Activated CD4-positive, alpha-beta T cell treated with anti-CD3 and anti-CD28 coated beads, Interleukin-2, amount 50 U/mL, for 48 hours (primary cell): ENCODE measurements at regions not wholly inside any gene's neighbourhood (a gene's known extent, or its start where the extent isn't known, plus 50 kb on each side); places are given as distances from the start of the nearest gene placed in this dataset.

Experiments
- DNase-seq, 2 experiments: peaks; one replicate each; pipeline ENCODE4 v3.0.0-alpha.2; 2020

DNA sequence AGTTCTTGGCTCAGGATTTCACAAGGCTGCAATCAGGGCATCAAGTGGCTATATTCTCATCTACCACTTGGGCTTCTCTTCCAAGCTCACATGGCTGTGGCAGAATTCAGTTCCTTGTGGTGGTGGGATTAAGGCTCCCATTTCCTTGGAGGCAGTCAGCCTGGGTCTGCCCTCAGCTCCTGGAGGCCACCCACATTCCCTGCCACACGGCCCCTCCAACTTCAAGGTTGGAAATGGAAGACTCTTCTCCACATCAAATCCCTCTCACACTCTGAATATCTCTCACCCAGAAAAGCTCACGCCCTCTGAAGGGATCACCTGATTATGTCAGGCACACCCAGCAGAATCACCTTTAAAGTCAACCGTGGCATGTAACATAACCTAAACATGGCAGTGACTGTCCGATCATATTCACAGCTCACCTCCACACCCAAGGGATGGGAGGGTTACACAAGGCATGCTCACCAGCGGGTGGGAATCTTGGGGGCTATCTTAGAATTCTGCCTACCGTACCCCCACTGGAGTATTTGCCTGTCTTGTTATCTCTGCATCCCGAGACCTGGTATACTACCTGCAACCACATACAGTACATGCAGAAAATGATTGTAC, 256.2 kb upstream of the KLHL29 start:
- no peak for DNase-seq

DNA sequence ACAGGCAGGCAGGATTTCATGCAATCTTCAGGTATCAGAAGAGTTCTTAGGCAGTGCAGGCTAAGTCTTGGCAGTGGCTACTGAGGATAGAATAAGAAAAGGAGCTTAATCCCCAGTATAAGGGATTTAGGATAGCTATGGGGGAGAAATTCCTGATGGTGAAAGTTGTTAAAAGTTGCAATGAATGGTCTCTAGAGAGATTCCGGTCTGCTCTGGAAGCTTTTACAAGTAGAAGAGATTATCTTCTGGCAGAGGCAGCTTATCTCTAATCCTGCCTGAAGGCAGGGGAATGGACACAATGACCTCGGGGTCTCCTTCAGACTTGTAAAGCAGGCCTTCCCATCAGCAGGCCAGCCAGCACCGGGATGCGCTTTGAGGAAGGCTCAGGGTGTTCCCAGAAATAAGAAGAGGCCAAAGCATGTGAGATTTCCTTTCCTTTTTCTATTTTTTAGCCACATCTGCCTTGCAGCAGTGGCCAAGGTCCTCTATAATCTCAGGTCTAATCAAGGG, 253.9 kb upstream of the KLHL29 start:
- no peak for DNase-seq

DNA sequence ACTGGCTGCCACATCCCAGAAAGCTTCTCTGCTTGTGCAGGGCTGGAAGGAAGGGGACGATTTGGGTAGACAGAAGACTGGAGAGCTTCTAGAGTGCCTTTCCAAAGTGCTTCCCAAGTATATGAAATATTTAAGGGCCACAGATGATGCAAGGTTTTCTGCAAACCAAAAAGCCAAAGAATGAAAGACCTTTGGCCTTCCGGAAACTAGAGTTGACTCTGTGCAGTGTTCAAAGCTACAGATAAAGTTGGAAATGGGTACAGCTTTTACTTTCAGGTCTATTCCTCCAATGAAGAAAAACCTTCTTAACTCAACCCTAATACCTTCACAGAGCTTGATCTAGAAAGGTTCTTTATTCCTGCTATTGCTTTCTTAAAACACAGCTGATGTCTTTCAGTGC, 253.0 kb upstream of the KLHL29 start:
- DNase-seq: no peak

GRCh38 chr2:23132823-23133595, 252.0 kb upstream of the KLHL29 start:
- no peak for DNase-seq

DNA sequence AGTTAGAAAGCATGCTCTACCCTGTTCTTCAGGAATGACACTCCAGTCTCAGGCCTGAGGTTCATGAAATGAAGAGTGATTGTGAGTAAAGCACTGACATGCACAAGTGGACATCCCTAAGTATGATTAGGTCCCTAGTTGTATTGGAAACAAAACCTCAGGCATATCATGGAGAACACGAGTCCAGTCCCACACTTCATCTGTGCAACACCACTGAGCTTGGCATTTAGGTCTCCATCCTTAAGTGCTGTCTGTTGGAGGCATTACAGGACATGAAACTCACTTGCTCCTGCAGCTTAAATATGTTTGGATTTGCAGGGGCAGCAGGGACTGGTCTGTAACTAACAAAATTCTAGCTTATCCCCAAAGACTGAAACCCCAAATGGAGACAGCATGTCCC, 250.3 kb upstream of the KLHL29 start:
- no peak for DNase-seq

- no peak for DNase-seq
Observed at GRCh38 chr2:23135481-23136100, 249.4 kb upstream of the KLHL29 start.

DNA sequence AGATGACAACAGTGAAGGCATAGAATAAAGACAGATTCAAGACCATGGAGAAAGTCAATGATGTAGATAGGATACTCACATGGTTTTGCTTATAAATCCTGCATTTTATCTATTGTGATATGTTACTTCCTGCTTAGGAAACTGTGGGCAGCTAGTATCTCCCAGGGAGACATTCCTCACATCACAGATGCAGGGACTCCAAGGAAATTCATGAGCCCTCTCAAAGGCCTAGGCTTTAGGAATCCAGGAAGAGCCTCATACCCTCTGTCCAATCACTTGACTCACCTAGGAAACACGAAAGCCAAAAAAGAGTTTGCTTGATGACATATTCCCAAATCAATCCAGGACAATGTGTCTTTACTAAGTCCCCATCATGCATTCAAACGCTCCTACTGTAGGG, 247.8 kb upstream of the KLHL29 start:
- DNase-seq: no peak

- DNase-seq: no peak
Observed at GRCh38 chr2:23138701-23139100, 246.3 kb upstream of the KLHL29 start.

- DNase-seq: no peak
Observed at GRCh38 chr2:23145460-23145859, 239.5 kb upstream of the KLHL29 start.

DNA sequence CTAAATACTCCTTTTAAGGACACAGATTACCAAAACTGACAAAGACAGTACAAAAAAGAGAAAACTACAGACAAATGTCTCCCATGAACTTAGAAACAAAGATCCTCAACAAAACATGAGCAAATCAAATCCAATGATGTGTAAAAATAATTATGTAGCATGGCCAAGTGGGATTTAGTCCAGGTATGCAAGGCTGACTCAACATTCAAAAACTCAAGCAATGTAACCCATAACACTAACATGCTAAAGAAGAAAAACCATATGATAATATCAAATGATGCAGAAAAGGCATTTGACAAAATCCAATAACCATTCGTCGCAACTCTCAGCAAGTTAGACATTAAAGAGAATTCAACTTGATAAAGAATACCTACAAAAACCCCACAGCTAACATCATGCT, 239.0 kb upstream of the KLHL29 start:
- DNase-seq: no peak

- DNase-seq: no peak
Observed at GRCh38 chr2:23148342-23148741, 236.6 kb upstream of the KLHL29 start.

- DNase-seq: no peak
Observed at GRCh38 chr2:23149777-23150176, 235.2 kb upstream of the KLHL29 start.

GRCh38 chr2:23153484-23153883, 231.5 kb upstream of the KLHL29 start:
- DNase-seq: no peak

DNA sequence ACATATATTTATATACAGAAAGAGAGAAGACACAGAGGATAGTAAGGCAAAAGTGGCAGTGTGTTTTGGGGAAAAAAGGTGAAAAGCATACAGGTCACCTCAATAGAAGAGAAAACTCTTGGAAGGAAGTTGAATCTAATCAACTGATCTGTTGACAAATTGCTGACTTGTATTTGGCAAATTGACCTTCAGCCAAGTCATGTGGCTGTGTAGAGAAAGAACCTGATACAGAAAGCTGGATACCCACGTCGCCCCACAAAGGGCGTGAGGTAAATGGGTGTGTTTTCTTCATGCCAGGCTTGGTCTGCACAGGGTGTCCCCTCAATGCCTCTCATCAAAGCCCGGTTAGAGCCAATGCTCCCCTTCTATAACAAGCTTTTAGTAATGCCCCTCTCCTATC, 230.0 kb upstream of the KLHL29 start:
- DNase-seq: no peak

DNA sequence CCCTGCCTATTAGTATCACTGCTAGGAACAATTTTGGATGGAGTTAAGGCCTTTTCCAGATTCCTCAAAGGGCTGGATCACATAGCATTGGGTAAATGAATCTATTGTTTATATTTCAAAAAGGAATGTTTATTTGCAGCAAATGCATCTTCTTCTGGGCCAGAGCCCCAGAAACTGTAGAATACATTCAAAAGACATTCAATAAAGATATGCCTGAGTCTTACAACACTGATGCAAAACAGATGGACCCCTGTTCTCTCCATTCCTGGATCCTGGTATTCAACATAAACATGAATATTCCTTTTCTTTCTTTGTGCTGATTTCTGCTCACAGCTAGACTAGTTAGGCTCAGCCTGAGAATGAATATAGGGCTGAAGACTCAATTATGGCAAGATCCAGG, 227.2 kb upstream of the KLHL29 start:
- DNase-seq: no peak

GRCh38 chr2:23158306-23158705, 226.7 kb upstream of the KLHL29 start:
- no peak for DNase-seq

GRCh38 chr2:23159746-23160405, 225.1 kb upstream of the KLHL29 start:
- DNase-seq: no peak

DNA sequence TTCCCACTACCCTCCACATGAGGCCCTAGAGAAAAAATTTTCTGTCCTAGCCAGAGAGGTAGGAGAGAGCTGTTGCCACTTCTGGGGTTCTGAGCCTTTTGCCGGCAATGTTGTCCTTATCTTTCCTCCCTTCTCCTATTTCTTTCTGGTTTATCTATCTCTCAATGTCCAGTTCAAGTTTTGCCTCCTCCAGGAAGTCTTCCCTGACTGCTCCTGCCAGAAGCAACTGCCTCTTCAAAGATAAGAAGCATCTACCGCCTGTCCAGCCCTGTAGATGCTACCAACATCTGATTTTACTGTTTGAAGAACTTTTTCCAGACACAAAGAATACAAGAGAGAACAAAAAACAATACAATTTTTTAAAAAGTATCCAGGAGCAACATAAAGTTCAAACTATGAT, 220.8 kb upstream of the KLHL29 start:
- no peak for DNase-seq

DNA sequence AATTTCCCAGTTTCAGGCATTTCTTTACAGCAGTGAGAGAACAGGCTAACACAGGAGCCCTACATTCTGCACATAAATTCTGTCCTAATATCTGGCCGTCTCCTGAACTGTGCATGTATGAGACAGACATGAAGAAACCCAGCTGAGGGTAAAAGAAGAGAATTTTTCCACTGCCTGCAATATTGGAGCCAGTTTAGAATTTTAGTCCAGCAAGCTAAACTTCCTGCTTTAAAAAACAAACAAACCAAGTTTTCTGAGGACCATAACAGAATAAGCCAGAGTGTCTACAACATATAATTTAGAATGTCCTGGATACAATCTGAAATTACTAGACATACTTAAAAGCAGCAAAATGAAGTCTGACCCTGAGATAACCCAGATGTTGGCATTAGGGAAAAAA, 215.1 kb upstream of the KLHL29 start:
- no peak for DNase-seq

- DNase-seq: no peak
Observed at GRCh38 chr2:23171108-23171507, 213.9 kb upstream of the KLHL29 start.

- DNase-seq: no peak
Observed at GRCh38 chr2:23178396-23178795, 206.6 kb upstream of the KLHL29 start.

DNA sequence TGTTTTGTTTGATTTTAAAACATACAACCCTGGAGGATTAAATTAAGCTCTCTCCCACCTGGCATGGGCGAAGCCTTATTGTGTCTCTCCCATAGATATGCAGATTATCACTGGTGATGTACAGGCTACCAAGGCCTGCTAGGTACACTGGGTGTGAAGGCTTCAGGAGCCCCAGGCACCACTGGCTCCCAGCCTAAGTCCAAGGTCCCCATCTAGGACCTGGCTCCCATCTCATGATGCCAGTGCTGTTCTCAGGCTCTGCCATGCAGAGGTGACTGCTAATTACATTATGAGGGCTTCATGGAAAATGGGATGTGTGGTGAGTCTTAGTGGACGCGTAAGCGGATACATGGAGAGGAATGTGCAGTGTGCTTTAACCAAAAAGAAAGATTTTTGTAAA, 201.2 kb upstream of the KLHL29 start:
- no peak for DNase-seq

GRCh38 chr2:23198316-23199114, 186.5 kb upstream of the KLHL29 start:
- no peak for DNase-seq
